ENCODE measurements at regions not wholly inside any gene's neighbourhood (a gene's known extent, or its start where the extent isn't known, plus 50 kb on each side); places are given as distances from the start of the nearest gene placed in this dataset.

- no peaks in the 10 kb centered on the region for H3K9me3 ChIP-seq (ENCODE audit: low read length)
- H3K79me2 ChIP-seq (replicated peaks; ENCODE audit: insufficient read depth, low read length): no peaks in the 10 kb centered on the region
- no peaks in the 10 kb centered on the region for H3K9me2 ChIP-seq (ENCODE audit: insufficient read depth, low read length)
- no peak overlapping the region for H2AFZ ChIP-seq (ENCODE audit: low read depth, low read length)
- H3K36me3 ChIP-seq (ENCODE audit: insufficient read depth, low read length): no peaks in the 10 kb centered on the region
- H3K27ac ChIP-seq (ENCODE audit: low read length): no peak overlapping the region
- no peak overlapping the region for H3K4me2 ChIP-seq (ENCODE audit: low read length)
- TF ChIP-seq EP300 (conservative IDR thresholded peaks at IDR 0.05; ENCODE audit: poor library complexity, severe bottlenecking) (no peak), REST (IDR thresholded peaks at IDR 0.05; ENCODE audit: borderline replicate concordance) (no peak), SMC3 (conservative IDR thresholded peaks at IDR 0.05; ENCODE audit: poor library complexity) (no peak), EZH2 (IDR thresholded peaks at IDR 0.05; ENCODE audit: borderline replicate concordance, insufficient read depth, low read length, poor library complexity, severe bottlenecking) (no peak), TAF1 (IDR thresholded peaks at IDR 0.05; ENCODE audit: low read depth) (no peak)
- H3K27me3 ChIP-seq (ENCODE audit: insufficient read depth, low read depth, low read length): no peaks in the 10 kb centered on the region
- H3K4me3 ChIP-seq (ENCODE audit: low read length): no peak overlapping the region
- H3K9ac ChIP-seq (ENCODE audit: low read length): no peak overlapping the region
- H3F3A ChIP-seq (ENCODE audit: insufficient read depth, low read length, poor library complexity, severe bottlenecking): no peaks in the 10 kb centered on the region
- H4K20me1 ChIP-seq (ENCODE audit: insufficient read depth): no peaks in the 10 kb centered on the region
Observed at GRCh38 chr6:165762125-165762524, 99.1 kb upstream of the PDE10A start.

DNA sequence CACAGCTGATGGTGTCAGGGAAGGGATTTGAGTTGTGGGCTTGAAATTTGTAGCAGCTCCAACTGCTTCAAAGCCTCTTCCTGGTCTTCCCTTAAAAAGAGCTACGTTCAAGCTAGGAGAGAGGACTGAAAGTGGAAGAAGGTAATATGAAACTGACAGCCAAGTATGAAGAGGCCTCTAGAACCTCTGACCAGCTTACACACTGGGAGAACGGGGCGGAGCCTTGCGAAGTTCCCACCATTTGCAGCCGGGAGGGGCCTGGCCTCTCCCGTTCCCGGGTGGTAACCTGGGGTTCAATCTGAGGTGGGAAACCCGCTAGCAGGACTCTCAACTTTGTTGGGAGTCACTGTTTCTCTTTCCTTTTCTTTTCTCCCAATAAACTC is 97.8 kb upstream of the PDE10A start:
- Histone ChIP-seq H3K9ac (ENCODE audit: low read length) (no peak overlapping the region), H3K4me2 (ENCODE audit: low read length) (no peak overlapping the region), H4K20me1 (ENCODE audit: insufficient read depth) (no peaks in the 10 kb centered on the region), H3K27ac (ENCODE audit: low read length) (no peak overlapping the region), H3K4me3 (ENCODE audit: low read length) (no peak overlapping the region), H2AFZ (ENCODE audit: low read depth, low read length) (no peak overlapping the region), H3F3A (ENCODE audit: insufficient read depth, low read length, poor library complexity, severe bottlenecking) (no peaks in the 10 kb centered on the region), H3K9me2 (ENCODE audit: insufficient read depth, low read length) (no peaks in the 10 kb centered on the region), H3K27me3 (ENCODE audit: insufficient read depth, low read depth, low read length) (no peaks in the 10 kb centered on the region), H3K79me2 (replicated peaks; ENCODE audit: insufficient read depth, low read length) (no peaks in the 10 kb centered on the region), H3K9me3 (ENCODE audit: low read length) (no peaks in the 10 kb centered on the region), H3K36me3 (ENCODE audit: insufficient read depth, low read length) (no peaks in the 10 kb centered on the region)
- TF ChIP-seq EP300 (conservative IDR thresholded peaks at IDR 0.05; ENCODE audit: poor library complexity, severe bottlenecking) (no peak), EZH2 (IDR thresholded peaks at IDR 0.05; ENCODE audit: borderline replicate concordance, insufficient read depth, low read length, poor library complexity, severe bottlenecking) (no peak), MXI1 (conservative IDR thresholded peaks at IDR 0.05; ENCODE audit: poor library complexity, severe bottlenecking) (no peak), TAF1 (IDR thresholded peaks at IDR 0.05; ENCODE audit: low read depth) (no peak), RAD21 (conservative IDR thresholded peaks at IDR 0.05) (no peak), REST (IDR thresholded peaks at IDR 0.05; ENCODE audit: borderline replicate concordance) (no peak), SMC3 (conservative IDR thresholded peaks at IDR 0.05; ENCODE audit: poor library complexity) (no peak), POLR2AphosphoS5 (IDR thresholded peaks at IDR 0.05) (no peak)
- TF ChIP-seq, protein P1, sequence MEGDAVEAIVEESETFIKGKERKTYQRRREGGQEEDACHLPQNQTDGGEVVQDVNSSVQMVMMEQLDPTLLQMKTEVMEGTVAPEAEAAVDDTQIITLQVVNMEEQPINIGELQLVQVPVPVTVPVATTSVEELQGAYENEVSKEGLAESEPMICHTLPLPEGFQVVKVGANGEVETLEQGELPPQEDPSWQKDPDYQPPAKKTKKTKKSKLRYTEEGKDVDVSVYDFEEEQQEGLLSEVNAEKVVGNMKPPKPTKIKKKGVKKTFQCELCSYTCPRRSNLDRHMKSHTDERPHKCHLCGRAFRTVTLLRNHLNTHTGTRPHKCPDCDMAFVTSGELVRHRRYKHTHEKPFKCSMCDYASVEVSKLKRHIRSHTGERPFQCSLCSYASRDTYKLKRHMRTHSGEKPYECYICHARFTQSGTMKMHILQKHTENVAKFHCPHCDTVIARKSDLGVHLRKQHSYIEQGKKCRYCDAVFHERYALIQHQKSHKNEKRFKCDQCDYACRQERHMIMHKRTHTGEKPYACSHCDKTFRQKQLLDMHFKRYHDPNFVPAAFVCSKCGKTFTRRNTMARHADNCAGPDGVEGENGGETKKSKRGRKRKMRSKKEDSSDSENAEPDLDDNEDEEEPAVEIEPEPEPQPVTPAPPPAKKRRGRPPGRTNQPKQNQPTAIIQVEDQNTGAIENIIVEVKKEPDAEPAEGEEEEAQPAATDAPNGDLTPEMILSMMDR (IDR thresholded peaks at IDR 0.05; ENCODE audit: poor library complexity, severe bottlenecking): no peak

All from neural cell (in vitro differentiated cells).